Mesothelial cell of epicardium (in vitro differentiated cells): ENCODE measurements at regions not wholly inside any gene's neighbourhood (a gene's known extent, or its start where the extent isn't known, plus 50 kb on each side); places are given as distances from the start of the nearest gene placed in this dataset.

Source experiments
- DNase-seq, 2 experiments: peaks; one replicate each; pipeline ENCODE4 v3.0.0; 2021; ENCODE audit warnings: low spot score in 2 of 2; ENCODE audit not compliant: unreplicated experiment in 2 of 2
- H3K27ac Mint-ChIP-seq: 2 replicates; pipeline ENCODE4 v1.8.0; 2021; ENCODE audit warnings: mixed read lengths
- H3K27me3 Mint-ChIP-seq: 2 replicates; pipeline ENCODE4 v1.8.0; 2021; ENCODE audit warnings: low read depth, mixed read lengths
- H3K36me3 Mint-ChIP-seq: 2 replicates; pipeline ENCODE4 v1.8.0; 2021; ENCODE audit warnings: mixed read lengths
- H3K4me1 Mint-ChIP-seq: 2 replicates; pipeline ENCODE4 v1.8.0; 2021; ENCODE audit warnings: mixed read lengths
- H3K4me3 Mint-ChIP-seq: 2 replicates; pipeline ENCODE4 v1.8.0; 2021; ENCODE audit warnings: mild to moderate bottlenecking, moderate library complexity, mixed read lengths
- H3K9me3 Mint-ChIP-seq: 2 replicates; pipeline ENCODE4 v1.8.0; 2021; ENCODE audit warnings: mixed read lengths
- CTCF ChIP-seq: fragments of 200-600 bp; sonication (generic); IDR thresholded peaks from one replicate; pipeline ENCODE4 v1.5.0; 2021; ENCODE audit warnings: antibody characterized with exemption; ENCODE audit not compliant: unreplicated experiment

- Mint-ChIP-seq H3K4me1 (no peaks in the 10 kb centered on the region), H3K27me3 (peaks cover 26% of the 10 kb centered on the region), H3K27ac (no peak overlapping the region), H3K4me3 (no peak overlapping the region), H3K36me3 (no peaks in the 10 kb centered on the region), H3K9me3 (peaks cover 10% of the 10 kb centered on the region)
- DNase-seq = no peak
- no peak for TF ChIP-seq CTCF
Measured at GRCh38 chr20:52724541-52724940, 247.6 kb upstream of the TSHZ2 start.

- peaks cover 35% of the 10 kb centered on the region for H3K27me3 Mint-ChIP-seq
- no peaks in the 10 kb centered on the region for H3K4me1 Mint-ChIP-seq
- no peak for DNase-seq
- no peak overlapping the region for H3K27ac Mint-ChIP-seq
- H3K4me3 Mint-ChIP-seq = no peak overlapping the region
- H3K36me3 Mint-ChIP-seq = no peaks in the 10 kb centered on the region
- H3K9me3 Mint-ChIP-seq = peaks cover 4% of the 10 kb centered on the region
- no peak for TF ChIP-seq CTCF
Measured at GRCh38 chr20:52722926-52723688, 249.1 kb upstream of the TSHZ2 start.

- Mint-ChIP-seq H3K4me3 (no peak overlapping the region), H3K4me1 (no peaks in the 10 kb centered on the region), H3K9me3 (peaks cover 5% of the 10 kb centered on the region), H3K27me3 (peaks cover 32% of the 10 kb centered on the region), H3K36me3 (no peaks in the 10 kb centered on the region), H3K27ac (no peak overlapping the region)
- DNase-seq = no peak
- no peak for TF ChIP-seq CTCF
Measured at GRCh38 chr20:52708137-52708536, 264.0 kb upstream of the TSHZ2 start.

DNA sequence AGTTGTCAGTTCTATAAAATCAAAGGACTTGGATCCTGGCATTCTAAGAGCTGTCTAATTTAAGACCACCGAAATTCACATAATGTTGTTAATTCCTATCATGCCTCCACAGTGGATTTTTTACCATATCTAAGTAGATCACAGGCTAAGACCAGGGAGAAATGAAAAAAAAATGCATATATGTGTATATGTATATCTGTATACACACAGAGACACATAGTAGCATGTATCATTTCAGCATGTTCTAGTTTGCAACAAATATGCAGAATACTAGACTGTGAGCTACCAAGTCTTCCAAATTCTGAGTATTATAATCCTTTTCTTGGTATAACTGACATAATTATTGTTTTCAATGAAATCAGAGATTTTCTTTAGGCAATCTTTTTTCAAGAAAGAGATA, 267.6 kb upstream of the TSHZ2 start:
- Mint-ChIP-seq H3K36me3 (no peaks in the 10 kb centered on the region), H3K4me1 (no peaks in the 10 kb centered on the region), H3K27ac (no peak overlapping the region), H3K4me3 (no peak overlapping the region), H3K9me3 (peaks cover 5% of the 10 kb centered on the region), H3K27me3 (peaks cover 47% of the 10 kb centered on the region)
- no peak for TF ChIP-seq CTCF
- no peak for DNase-seq

- DNase-seq = no peak
- no peaks in the 10 kb centered on the region for H3K36me3 Mint-ChIP-seq
- H3K4me1 Mint-ChIP-seq = no peaks in the 10 kb centered on the region
- no peak overlapping the region for H3K27ac Mint-ChIP-seq
- peaks cover 64% of the 10 kb centered on the region for H3K27me3 Mint-ChIP-seq
- TF ChIP-seq CTCF = no peak
- H3K9me3 Mint-ChIP-seq = no peaks in the 10 kb centered on the region
- H3K4me3 Mint-ChIP-seq = no peak overlapping the region
Measured at GRCh38 chr20:52688345-52688744, 283.8 kb upstream of the TSHZ2 start.

DNA sequence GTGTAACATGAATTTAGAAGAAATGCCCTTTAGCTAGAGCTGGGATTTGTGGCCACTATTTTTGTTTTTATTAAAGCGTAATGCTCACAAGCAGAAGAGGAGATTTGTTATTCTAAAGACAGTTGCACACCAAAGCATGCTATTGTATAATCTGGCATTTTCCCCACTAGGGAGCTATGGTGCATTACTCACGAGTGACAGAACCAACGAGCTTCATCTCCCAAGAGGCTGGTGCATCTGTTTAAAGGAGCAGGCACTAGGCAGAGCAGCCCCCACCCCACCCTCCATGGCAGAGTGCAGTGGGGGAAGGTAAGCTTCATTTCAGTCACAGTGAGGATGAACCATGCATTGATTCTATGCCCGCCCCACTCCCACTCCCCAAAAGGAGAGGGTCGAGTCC, 287.3 kb upstream of the TSHZ2 start:
- DNase-seq = no peak
- TF ChIP-seq CTCF = no peak
- Mint-ChIP-seq H3K27ac (no peak overlapping the region), H3K27me3 (peaks cover 64% of the 10 kb centered on the region), H3K4me1 (no peaks in the 10 kb centered on the region), H3K9me3 (peaks cover 5% of the 10 kb centered on the region), H3K4me3 (no peak overlapping the region), H3K36me3 (no peaks in the 10 kb centered on the region)
